Caco-2 (cell line): ENCODE measurements at regions not wholly inside any gene's neighbourhood (a gene's known extent, or its start where the extent isn't known, plus 50 kb on each side); places are given as distances from the start of the nearest gene placed in this dataset.

Experiments used
- BruUV-seq: library from RNA; stranded (reverse); fragments of 400-500 nt; replicated peaks from 2 replicates; lab custom pipeline; 2021; lab: Mats Ljungman, UMichigan
- CTCF ChIA-PET: fragments of 300-600 bp; sonication (Branson Sonifier 250); formaldehyde crosslinking; loops from one replicate; lab custom pipeline; 2022; ENCODE audit warnings: antibody characterized with exemption; lab: Charles Lee
- POLR2A ChIA-PET: fragments of 300-600 bp; sonication (Branson Sonifier 250); formaldehyde crosslinking; loops from one replicate; lab custom pipeline; 2022; ENCODE audit warnings: antibody characterized with exemption; lab: Charles Lee
- DNase-seq, 2 experiments: peaks; one replicate each; pipeline versions ENCODE4 v3.0.0 to v3.0.0-alpha.2; 2020 to 2022
- H3K27me3 ChIP-seq: replicated peaks from 2 replicates; pipeline ENCODE4 v1.6.0; 2011; ENCODE audit warnings: low read length; ENCODE audit not compliant: control insufficient read depth, insufficient read depth
- H3K36me3 ChIP-seq: 2 replicates; pipeline ENCODE4 v1.5.1; 2011; ENCODE audit warnings: low read length; ENCODE audit not compliant: control insufficient read depth, insufficient read depth
- H3K4me1 ChIP-seq: fragments of 250-450 bp; sonication (Bioruptor Pico); 2 replicates; pipeline ENCODE4 v1.5.1; 2020; ENCODE audit warnings: mild to moderate bottlenecking
- H3K4me3 ChIP-seq: 2 replicates; pipeline ENCODE4 v1.5.1; 2011; ENCODE audit warnings: low read depth, mild to moderate bottlenecking, control low read depth, low read length
- H3K9me3 ChIP-seq: fragments of 250-450 bp; sonication (Bioruptor Pico); 2 replicates; pipeline ENCODE4 v1.5.1; 2020; ENCODE audit warnings: mild to moderate bottlenecking, moderate library complexity
- H3K27ac Mint-ChIP-seq: one replicate; pipeline ENCODE4 v1.8.0; 2022; ENCODE audit warnings: mixed read lengths; ENCODE audit not compliant: unreplicated experiment
- H3K27me3 Mint-ChIP-seq: one replicate; pipeline ENCODE4 v1.8.0; 2022; ENCODE audit warnings: mixed read lengths; ENCODE audit not compliant: insufficient read depth, unreplicated experiment
- H3K36me3 Mint-ChIP-seq: one replicate; pipeline ENCODE4 v1.8.0; 2022; ENCODE audit warnings: mild to moderate bottlenecking, mixed read lengths; ENCODE audit not compliant: insufficient read depth, unreplicated experiment
- H3K4me1 Mint-ChIP-seq: one replicate; pipeline ENCODE4 v1.8.0; 2022; ENCODE audit warnings: low read depth, mixed read lengths; ENCODE audit not compliant: unreplicated experiment
- H3K4me3 Mint-ChIP-seq: one replicate; pipeline ENCODE4 v1.8.0; 2022; ENCODE audit warnings: mild to moderate bottlenecking, moderate library complexity, mixed read lengths; ENCODE audit not compliant: unreplicated experiment
- H3K9me3 Mint-ChIP-seq: one replicate; pipeline ENCODE4 v1.8.0; 2022; ENCODE audit warnings: mixed read lengths; ENCODE audit not compliant: unreplicated experiment
- intact Hi-C: fragments of 100-400 bp; cut with micrococcal nuclease; formaldehyde crosslinking; loops from one replicate; pipeline ENCODE4 v1.10.0; 2022; ENCODE audit not compliant: unreplicated experiment
- TF ChIP-seq, protein P1 (sequence below), 2 experiments: fragments of 200-600 bp in 1 of 2; IDR thresholded peaks; 1 replicate in 1 of 2; 2 replicates in 1 of 2; pipeline versions ENCODE4 v1.5.1 to v1.8.0; 2011 to 2022; ENCODE audit warnings: antibody characterized with exemption in 1 of 2, control low read depth in 1 of 2, inconsistent platforms in 1 of 2, low read depth in 1 of 2, low read length in 1 of 2, mild to moderate bottlenecking in 1 of 2, moderate library complexity in 1 of 2; ENCODE audit not compliant: insufficient read depth in 1 of 2, severe bottlenecking in 1 of 2, unreplicated experiment in 1 of 2

DNA sequence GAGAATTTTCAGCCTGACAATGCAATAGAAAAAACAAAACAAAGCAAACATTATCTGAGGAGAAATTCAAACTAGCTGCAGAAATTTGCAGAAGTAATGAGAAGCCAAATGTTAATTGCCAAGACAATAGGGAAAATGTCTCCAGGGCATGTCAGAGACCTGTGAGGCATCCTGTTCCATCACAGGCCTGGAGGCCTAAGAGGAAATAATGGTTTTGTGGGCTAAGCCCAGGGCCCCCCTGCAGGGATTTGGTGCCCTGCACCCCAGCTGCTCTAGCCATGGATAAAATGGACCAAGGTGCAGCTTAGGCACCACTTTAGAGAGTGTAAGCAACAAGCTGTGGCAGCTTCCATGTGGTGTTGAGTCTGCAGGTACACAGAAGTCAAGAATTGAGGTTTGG lies 401.2 kb upstream of the NECTIN3 start:
- no peaks in the 10 kb centered on the region for H3K36me3 ChIP-seq
- no peaks in the 10 kb centered on the region for H3K27me3 ChIP-seq
- no peak overlapping the region for H3K4me3 Mint-ChIP-seq
- H3K27me3 Mint-ChIP-seq: no peaks in the 10 kb centered on the region
- H3K9me3 Mint-ChIP-seq: peaks cover 70% of the 10 kb centered on the region
- no peak overlapping the region for H3K4me3 ChIP-seq
- H3K27ac Mint-ChIP-seq: no peak overlapping the region
- H3K36me3 Mint-ChIP-seq: no peaks in the 10 kb centered on the region
- H3K4me1 Mint-ChIP-seq: peaks cover 9% of the 10 kb centered on the region
- TF ChIP-seq, protein P1, sequence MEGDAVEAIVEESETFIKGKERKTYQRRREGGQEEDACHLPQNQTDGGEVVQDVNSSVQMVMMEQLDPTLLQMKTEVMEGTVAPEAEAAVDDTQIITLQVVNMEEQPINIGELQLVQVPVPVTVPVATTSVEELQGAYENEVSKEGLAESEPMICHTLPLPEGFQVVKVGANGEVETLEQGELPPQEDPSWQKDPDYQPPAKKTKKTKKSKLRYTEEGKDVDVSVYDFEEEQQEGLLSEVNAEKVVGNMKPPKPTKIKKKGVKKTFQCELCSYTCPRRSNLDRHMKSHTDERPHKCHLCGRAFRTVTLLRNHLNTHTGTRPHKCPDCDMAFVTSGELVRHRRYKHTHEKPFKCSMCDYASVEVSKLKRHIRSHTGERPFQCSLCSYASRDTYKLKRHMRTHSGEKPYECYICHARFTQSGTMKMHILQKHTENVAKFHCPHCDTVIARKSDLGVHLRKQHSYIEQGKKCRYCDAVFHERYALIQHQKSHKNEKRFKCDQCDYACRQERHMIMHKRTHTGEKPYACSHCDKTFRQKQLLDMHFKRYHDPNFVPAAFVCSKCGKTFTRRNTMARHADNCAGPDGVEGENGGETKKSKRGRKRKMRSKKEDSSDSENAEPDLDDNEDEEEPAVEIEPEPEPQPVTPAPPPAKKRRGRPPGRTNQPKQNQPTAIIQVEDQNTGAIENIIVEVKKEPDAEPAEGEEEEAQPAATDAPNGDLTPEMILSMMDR (IDR thresholded peaks at IDR 0.05; ENCODE audit: insufficient read depth in 1 of 2, low read depth in 1 of 2, low read length in 1 of 2, severe bottlenecking in 1 of 2, unreplicated experiment in 1 of 2): no peak
- ChIA-PET CTCF (no interaction called here), POLR2A (no interaction called here)
- no peak for DNase-seq
- peaks cover 13% of the 10 kb centered on the region for H3K9me3 ChIP-seq
- H3K4me1 ChIP-seq: peaks cover 5% of the 10 kb centered on the region; the same call in 1 of the 2 replicates
- no TSS peak for BruUV-seq
- intact Hi-C loops: no loop called here

DNA sequence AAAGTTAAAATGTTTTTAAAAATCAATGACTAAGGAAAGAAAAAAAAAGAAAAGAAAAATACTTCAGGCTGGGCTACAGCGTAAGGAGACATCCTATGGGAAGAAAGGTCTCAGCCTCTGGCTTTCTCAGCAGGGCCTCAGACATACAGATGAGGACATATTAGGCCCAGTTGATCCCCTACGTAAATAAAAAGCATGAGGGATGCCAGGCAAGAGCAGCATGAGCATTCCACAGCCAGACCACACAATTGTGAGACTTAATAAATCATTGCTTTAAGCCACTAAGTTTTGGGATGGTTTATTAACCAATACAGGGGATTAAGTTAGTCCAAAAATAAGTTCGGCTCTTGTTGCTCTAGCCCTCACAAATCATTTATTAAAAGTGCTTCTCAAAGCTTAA lies 394.1 kb upstream of the NECTIN3 start:
- H3K4me1 ChIP-seq: no peaks in the 10 kb centered on the region
- Mint-ChIP-seq H3K27ac (no peak overlapping the region), H3K36me3 (no peaks in the 10 kb centered on the region), H3K27me3 (no peaks in the 10 kb centered on the region), H3K4me3 (no peak overlapping the region), H3K9me3 (peaks cover 36% of the 10 kb centered on the region), H3K4me1 (no peaks in the 10 kb centered on the region)
- TF ChIP-seq, protein P1 (IDR thresholded peaks at IDR 0.05; ENCODE audit: insufficient read depth in 1 of 2, low read depth in 1 of 2, low read length in 1 of 2, severe bottlenecking in 1 of 2, unreplicated experiment in 1 of 2): no peak
- no peak overlapping the region for H3K4me3 ChIP-seq
- ChIA-PET POLR2A (no interaction called here), CTCF (no interaction called here)
- no TSS peak for BruUV-seq
- H3K9me3 ChIP-seq: no peaks in the 10 kb centered on the region
- intact Hi-C loops: no loop called here
- no peak for DNase-seq
- no peaks in the 10 kb centered on the region for H3K27me3 ChIP-seq
- no peaks in the 10 kb centered on the region for H3K36me3 ChIP-seq

DNA sequence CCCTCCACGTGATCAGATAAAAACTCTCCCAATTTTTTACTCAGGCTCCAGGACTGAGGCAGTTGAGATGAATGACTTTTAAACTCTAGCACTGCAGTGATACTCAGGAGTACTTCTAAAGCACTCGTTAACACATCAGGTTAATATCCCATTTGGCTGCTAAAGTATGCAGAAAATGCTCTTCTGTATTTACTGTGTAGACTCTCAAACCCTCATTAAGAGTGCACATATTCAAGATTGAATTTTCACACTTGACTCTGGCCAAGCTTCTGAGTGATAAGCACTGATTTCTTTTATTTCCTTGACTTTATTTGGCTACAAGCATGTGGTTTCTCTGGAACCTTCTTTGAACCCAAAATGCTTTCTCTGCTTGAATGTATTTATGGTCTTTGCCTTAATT lies 392.3 kb upstream of the NECTIN3 start:
- Histone ChIP-seq H3K9me3 (no peaks in the 10 kb centered on the region), H3K27me3 (no peaks in the 10 kb centered on the region), H3K36me3 (no peaks in the 10 kb centered on the region), H3K4me1 (no peaks in the 10 kb centered on the region), H3K4me3 (no peak overlapping the region)
- CTCF ChIA-PET: no interaction called here
- BruUV-seq: no TSS peak
- Mint-ChIP-seq H3K27ac (no peak overlapping the region), H3K4me1 (no peaks in the 10 kb centered on the region), H3K27me3 (no peaks in the 10 kb centered on the region), H3K9me3 (peaks cover 18% of the 10 kb centered on the region), H3K36me3 (no peaks in the 10 kb centered on the region), H3K4me3 (no peak overlapping the region)
- POLR2A ChIA-PET: no interaction called here
- TF ChIP-seq, protein P1 (IDR thresholded peaks at IDR 0.05; ENCODE audit: insufficient read depth in 1 of 2, low read depth in 1 of 2, low read length in 1 of 2, severe bottlenecking in 1 of 2, unreplicated experiment in 1 of 2): no peak
- intact Hi-C loops: no loop called here
- no peak for DNase-seq
